ENCODE measurements at regions not wholly inside any gene's neighbourhood (a gene's known extent, or its start where the extent isn't known, plus 50 kb on each side); places are given as distances from the start of the nearest gene placed in this dataset.
A peak's percentile ranks its signal among the peaks of the same experiment; 100 is the strongest.

- DNase-seq (ENCODE audit: extremely low spot score) = no peak
- no peaks in the 10 kb centered on the region for H3K27me3 ChIP-seq
- H3K4me1 ChIP-seq = peaks cover 0 to 6% (median 0%) of the 10 kb centered on the region in 4 donors
- no peak overlapping the region for H3K4me3 ChIP-seq
- no peak overlapping the region for H3K27ac ChIP-seq (replicated peaks in 1 of 4)
- no peaks in the 10 kb centered on the region for H3K9me3 ChIP-seq
- TF ChIP-seq POLR2AphosphoS5 (IDR thresholded peaks at IDR 0.05) = no peak
- no peak for TF ChIP-seq EP300 (IDR thresholded peaks at IDR 0.05)
- TF ChIP-seq POLR2A (IDR thresholded peaks at IDR 0.05; ENCODE audit: low read depth) = no peak
- no peak for TF ChIP-seq CTCF (IDR thresholded peaks at IDR 0.05)
- no peaks in the 10 kb centered on the region for H3K36me3 ChIP-seq
- intact Hi-C loops (cut with DNase I) = no loop called here
Observed at GRCh38 chr7:115221456-115221855, 299.6 kb downstream of the MDFIC start.

- Histone ChIP-seq H3K4me3 (no peak overlapping the region), H3K9me3 (no peaks in the 10 kb centered on the region), H3K36me3 (no peaks in the 10 kb centered on the region), H3K27ac (replicated peaks in 1 of 4) (no peak overlapping the region), H3K27me3 (no peaks in the 10 kb centered on the region), H3K4me1 (peaks cover 0 to 8% (median 0%) of the 10 kb centered on the region in 4 donors)
- WGBS = 91% methylated on average over 1 of the region's 1 CpG
- intact Hi-C loops (cut with DNase I) = no loop called here
- no peak for TF ChIP-seq EP300 (IDR thresholded peaks at IDR 0.05)
- no peak for TF ChIP-seq POLR2AphosphoS5 (IDR thresholded peaks at IDR 0.05)
- TF ChIP-seq POLR2A (IDR thresholded peaks at IDR 0.05; ENCODE audit: low read depth) = no peak
- TF ChIP-seq CTCF (IDR thresholded peaks at IDR 0.05) = no peak
- DNase-seq (ENCODE audit: extremely low spot score) = no peak
Observed at GRCh38 chr7:115218076-115218475, 296.2 kb downstream of the MDFIC start.

DNA sequence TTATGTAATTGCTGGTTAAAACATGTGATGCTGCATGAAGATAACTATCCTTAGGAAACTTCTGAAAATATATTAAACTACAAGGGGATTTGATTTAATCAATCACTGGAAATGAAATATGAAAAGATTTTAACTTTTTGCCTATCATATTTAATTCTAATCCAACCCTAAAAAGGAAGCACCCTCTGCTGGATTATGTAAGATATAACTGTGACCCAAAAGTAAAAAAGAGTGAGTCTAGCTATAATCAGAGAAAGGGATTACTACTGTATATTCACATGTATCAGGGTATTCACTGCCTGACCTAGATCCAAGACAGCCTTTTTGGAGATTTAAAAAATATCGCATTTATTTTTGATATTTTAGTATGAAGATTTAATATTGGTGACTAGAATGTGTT lies 295.5 kb downstream of the MDFIC start:
- 84% methylated on average over 1 of the region's 1 CpG for WGBS
- intact Hi-C loops (cut with DNase I) = no loop called here
- H3K36me3 ChIP-seq = no peaks in the 10 kb centered on the region
- H3K9me3 ChIP-seq = no peaks in the 10 kb centered on the region
- H3K4me3 ChIP-seq = no peak overlapping the region
- H3K27ac ChIP-seq (replicated peaks in 1 of 4) = no peak overlapping the region
- TF ChIP-seq EP300 (IDR thresholded peaks at IDR 0.05) (no peak), POLR2AphosphoS5 (IDR thresholded peaks at IDR 0.05) (no peak), POLR2A (IDR thresholded peaks at IDR 0.05; ENCODE audit: low read depth) (no peak), CTCF (IDR thresholded peaks at IDR 0.05) (peak; percentile 23 to 30 (median 30))
- H3K27me3 ChIP-seq = no peaks in the 10 kb centered on the region
- no peak for DNase-seq (ENCODE audit: extremely low spot score)
- H3K4me1 ChIP-seq = peaks cover 0 to 8% (median 0%) of the 10 kb centered on the region in 4 donors

DNA sequence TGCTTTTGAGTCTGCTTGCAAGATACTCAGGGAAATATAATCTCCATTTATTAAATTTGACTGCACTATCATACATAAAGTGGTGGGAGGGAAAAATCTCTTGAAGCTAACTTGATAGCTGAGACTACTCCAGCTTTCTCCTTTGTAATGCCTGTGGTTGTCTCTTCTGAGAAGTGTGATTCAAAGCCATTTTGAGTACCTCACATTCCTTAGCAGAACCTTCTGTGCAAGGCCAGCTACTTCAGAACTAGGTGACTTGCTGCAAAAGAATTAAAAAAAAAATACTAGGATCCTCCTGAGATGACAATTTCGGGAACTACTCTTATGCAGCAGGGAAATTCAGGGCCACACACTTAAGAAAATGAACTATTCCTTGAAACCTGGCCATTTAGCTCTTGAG lies 294.8 kb downstream of the MDFIC start:
- no peak overlapping the region for H3K27ac ChIP-seq (replicated peaks in 1 of 4)
- peaks cover 0 to 8% (median 0%) of the 10 kb centered on the region in 4 donors for H3K4me1 ChIP-seq
- no peak for TF ChIP-seq CTCF (IDR thresholded peaks at IDR 0.05)
- TF ChIP-seq POLR2AphosphoS5 (IDR thresholded peaks at IDR 0.05) = no peak
- no peak for TF ChIP-seq EP300 (IDR thresholded peaks at IDR 0.05)
- no peak for TF ChIP-seq POLR2A (IDR thresholded peaks at IDR 0.05; ENCODE audit: low read depth)
- 86% methylated on average over 1 of the region's 1 CpG for WGBS
- no peak overlapping the region for H3K4me3 ChIP-seq
- no peak for DNase-seq (ENCODE audit: extremely low spot score)
- intact Hi-C loops (cut with DNase I) = no loop called here
- H3K9me3 ChIP-seq = no peaks in the 10 kb centered on the region
- H3K27me3 ChIP-seq = no peaks in the 10 kb centered on the region
- no peaks in the 10 kb centered on the region for H3K36me3 ChIP-seq

- no peak overlapping the region for H3K4me3 ChIP-seq
Observed at GRCh38 chr7:115211171-115211570, 289.3 kb downstream of the MDFIC start.

More at GRCh38 chr7:115211171-115211570, 289.3 kb downstream of the MDFIC start:
- no peak for DNase-seq (ENCODE audit: extremely low spot score)
- Histone ChIP-seq H3K36me3 (no peaks in the 10 kb centered on the region), H3K9me3 (peaks cover 0 to 2% (median under 1%) of the 10 kb centered on the region in 4 donors), H3K4me1 (no peaks in the 10 kb centered on the region), H3K27ac (replicated peaks in 1 of 4) (no peak overlapping the region), H3K27me3 (no peaks in the 10 kb centered on the region)
- TF ChIP-seq POLR2A (IDR thresholded peaks at IDR 0.05; ENCODE audit: low read depth) (no peak), POLR2AphosphoS5 (IDR thresholded peaks at IDR 0.05) (no peak), CTCF (IDR thresholded peaks at IDR 0.05) (no peak), EP300 (IDR thresholded peaks at IDR 0.05) (no peak)
- intact Hi-C loops (cut with DNase I) = no loop called here
- 76% methylated on average over 1 of the region's 1 CpG for WGBS
